Smooth muscle cell (in vitro differentiated cells): ENCODE measurements at regions not wholly inside any gene's neighbourhood (a gene's known extent, or its start where the extent isn't known, plus 50 kb on each side); places are given as distances from the start of the nearest gene placed in this dataset.

ENCODE experiments used
- DNase-seq: peaks from one replicate; lab custom pipeline; 2025; ENCODE audit not compliant: unreplicated experiment; lab: John Stamatoyannopoulos, UW
- H2AFZ ChIP-seq: fragments of 200-600 bp; sonication (generic); 2 replicates; pipeline ENCODE4 v1.6.0; 2016; ENCODE audit warnings: antibody characterized with exemption, low read depth, mild to moderate bottlenecking
- H3F3A ChIP-seq: fragments of 200-600 bp; sonication (generic); 2 replicates; pipeline ENCODE4 v1.6.0; 2017; ENCODE audit warnings: antibody characterized with exemption, low read depth
- H3K27ac ChIP-seq: fragments of 200-600 bp; sonication (generic); 2 replicates; pipeline ENCODE4 v1.5.1; 2016; ENCODE audit warnings: low read depth, mild to moderate bottlenecking
- H3K27me3 ChIP-seq: fragments of 200-600 bp; sonication (generic); 2 replicates; pipeline ENCODE4 v1.6.1; 2016; ENCODE audit warnings: low read depth, mild to moderate bottlenecking
- H3K36me3 ChIP-seq: fragments of 200-600 bp; sonication (generic); 2 replicates; pipeline ENCODE4 v1.5.1; 2016; ENCODE audit warnings: low read depth
- H3K4me1 ChIP-seq: fragments of 200-600 bp; sonication (generic); 2 replicates; pipeline ENCODE4 v1.5.1; 2016; ENCODE audit warnings: low read depth
- H3K4me2 ChIP-seq: fragments of 200-600 bp; sonication (generic); 2 replicates; pipeline ENCODE4 v1.6.0; 2016; ENCODE audit warnings: mild to moderate bottlenecking
- H3K4me3 ChIP-seq: fragments of 200-600 bp; sonication (generic); 2 replicates; pipeline ENCODE4 v1.5.1; 2016; ENCODE audit warnings: mild to moderate bottlenecking
- H3K79me2 ChIP-seq: fragments of 200-600 bp; sonication (generic); 2 replicates; pipeline ENCODE4 v1.6.0; 2016; ENCODE audit warnings: low read depth, mild to moderate bottlenecking
- H3K9ac ChIP-seq: fragments of 200-600 bp; sonication (generic); 2 replicates; pipeline ENCODE4 v1.6.0; 2016; ENCODE audit warnings: low read depth
- H3K9me3 ChIP-seq: fragments of 200-600 bp; sonication (generic); replicated peaks from 2 replicates; pipeline ENCODE4 v1.5.1; 2016; ENCODE audit warnings: low read depth
- H4K20me1 ChIP-seq: fragments of 200-600 bp; sonication (generic); 2 replicates; pipeline ENCODE4 v1.6.0; 2016; ENCODE audit warnings: low read depth
- CTCF ChIP-seq: fragments of 200-600 bp; sonication (generic); IDR thresholded peaks from 2 replicates; pipeline ENCODE4 v1.5.1; 2017; ENCODE audit warnings: borderline replicate concordance, mild to moderate bottlenecking, antibody characterized with exemption; ENCODE audit not compliant: insufficient read depth, poor library complexity, severe bottlenecking
- WGBS: methylation state at CpG from one replicate; pipeline ENCODE4 v1.1.7; 2016; ENCODE audit warnings: low lambda C conversion rate; 5-methylcytosine and 5-hydroxymethylcytosine counted together

- Histone ChIP-seq H3K4me1 (peaks cover 14% of the 10 kb centered on the region), H3F3A (no peaks in the 10 kb centered on the region), H3K4me3 (no peak overlapping the region), H3K27me3 (no peaks in the 10 kb centered on the region), H4K20me1 (no peaks in the 10 kb centered on the region), H2AFZ (no peak overlapping the region), H3K36me3 (no peaks in the 10 kb centered on the region), H3K79me2 (no peaks in the 10 kb centered on the region), H3K27ac (no peak overlapping the region), H3K4me2 (no peak overlapping the region), H3K9me3 (no peaks in the 10 kb centered on the region), H3K9ac (no peak overlapping the region)
- WGBS, result 86% methylated on average over 1 of the region's 1 CpG
- no peak for DNase-seq
- no peak for TF ChIP-seq CTCF
Measured at GRCh38 chr11:28545536-28545935, 437.3 kb downstream of the METTL15 start.

- H3K27me3 ChIP-seq, result no peaks in the 10 kb centered on the region
- DNase-seq, result no peak
- TF ChIP-seq CTCF, result no peak
- H3K36me3 ChIP-seq, result no peaks in the 10 kb centered on the region
- no peak overlapping the region for H3K27ac ChIP-seq
- no peak overlapping the region for H3K4me2 ChIP-seq
- H2AFZ ChIP-seq, result no peak overlapping the region
- H3K79me2 ChIP-seq, result no peaks in the 10 kb centered on the region
- no peaks in the 10 kb centered on the region for H3F3A ChIP-seq
- H4K20me1 ChIP-seq, result no peaks in the 10 kb centered on the region
- H3K4me1 ChIP-seq, result peaks cover 14% of the 10 kb centered on the region
- no peak overlapping the region for H3K9ac ChIP-seq
- 88% methylated on average over 1 of the region's 1 CpG for WGBS
- H3K9me3 ChIP-seq, result no peaks in the 10 kb centered on the region
- no peak overlapping the region for H3K4me3 ChIP-seq
Measured at GRCh38 chr11:28542561-28542960, 434.4 kb downstream of the METTL15 start.

- Histone ChIP-seq H3K9ac (no peak overlapping the region), H2AFZ (no peak overlapping the region), H3K36me3 (no peaks in the 10 kb centered on the region), H3K27me3 (no peaks in the 10 kb centered on the region), H4K20me1 (no peaks in the 10 kb centered on the region), H3K4me1 (peaks cover 14% of the 10 kb centered on the region), H3K4me2 (no peak overlapping the region), H3K79me2 (no peaks in the 10 kb centered on the region), H3K9me3 (no peaks in the 10 kb centered on the region), H3K4me3 (no peak overlapping the region), H3K27ac (no peak overlapping the region), H3F3A (peaks cover 5% of the 10 kb centered on the region)
- no peak for DNase-seq
- whole genome bisulfite sequencing, result 88% methylated on average over 2 of the region's 2 CpGs
- no peak for TF ChIP-seq CTCF
Measured at GRCh38 chr11:28539239-28540030, 431.2 kb downstream of the METTL15 start.

- no peak overlapping the region for H3K4me2 ChIP-seq
- H4K20me1 ChIP-seq, result no peaks in the 10 kb centered on the region
- no peaks in the 10 kb centered on the region for H3K27me3 ChIP-seq
- no peak for DNase-seq
- no peak overlapping the region for H3K27ac ChIP-seq
- no peaks in the 10 kb centered on the region for H3K79me2 ChIP-seq
- H3K4me3 ChIP-seq, result no peak overlapping the region
- peaks cover 13% of the 10 kb centered on the region for H3K4me1 ChIP-seq
- no peaks in the 10 kb centered on the region for H3K36me3 ChIP-seq
- no peak overlapping the region for H2AFZ ChIP-seq
- H3K9me3 ChIP-seq, result no peaks in the 10 kb centered on the region
- H3K9ac ChIP-seq, result no peak overlapping the region
- TF ChIP-seq CTCF, result no peak
- peaks cover 5% of the 10 kb centered on the region for H3F3A ChIP-seq
Measured at GRCh38 chr11:28537822-28538221, 429.6 kb downstream of the METTL15 start.
